GM23248 (cell line): ENCODE measurements at regions not wholly inside any gene's neighbourhood (a gene's known extent, or its start where the extent isn't known, plus 50 kb on each side); places are given as distances from the start of the nearest gene placed in this dataset.

ENCODE experiments used
- DNase-seq: peaks from one replicate; pipeline ENCODE4 v3.0.0-alpha.2; 2015
- H2AFZ ChIP-seq: fragments of 200-600 bp; sonication (generic); 2 replicates; pipeline ENCODE4 v1.6.1; 2016; ENCODE audit warnings: antibody characterized with exemption
- H3F3A ChIP-seq: fragments of 200-600 bp; sonication (generic); 2 replicates; pipeline ENCODE4 v1.6.1; 2016; ENCODE audit warnings: mild to moderate bottlenecking, antibody characterized with exemption, mixed run types; ENCODE audit not compliant: insufficient read depth
- H3K27ac ChIP-seq: fragments of 200-600 bp; sonication (generic); 2 replicates; pipeline ENCODE4 v1.5.1; 2016; ENCODE audit warnings: mild to moderate bottlenecking
- H3K27me3 ChIP-seq: fragments of 200-600 bp; sonication (generic); replicated peaks from 2 replicates; pipeline ENCODE4 v1.6.1; 2016; ENCODE audit warnings: mild to moderate bottlenecking; ENCODE audit not compliant: insufficient read depth
- H3K36me3 ChIP-seq: fragments of 200-600 bp; sonication (generic); 2 replicates; pipeline ENCODE4 v1.6.1; 2016; ENCODE audit warnings: low read depth, mild to moderate bottlenecking
- H3K4me1 ChIP-seq: fragments of 200-600 bp; sonication (generic); 2 replicates; pipeline ENCODE4 v1.6.1; 2016; ENCODE audit warnings: mild to moderate bottlenecking; ENCODE audit not compliant: insufficient read depth
- H3K4me2 ChIP-seq: fragments of 200-600 bp; sonication (generic); one replicate; pipeline ENCODE4 v1.6.1; 2016; ENCODE audit warnings: mild to moderate bottlenecking; ENCODE audit not compliant: unreplicated experiment
- H3K4me3 ChIP-seq: fragments of 200-600 bp; sonication (generic); 2 replicates; pipeline ENCODE4 v1.5.1; 2016; ENCODE audit warnings: mild to moderate bottlenecking
- H3K79me2 ChIP-seq: fragments of 200-600 bp; sonication (generic); 2 replicates; pipeline ENCODE4 v1.6.1; 2016; ENCODE audit warnings: mild to moderate bottlenecking; ENCODE audit not compliant: insufficient read depth
- H3K9ac ChIP-seq: fragments of 200-600 bp; sonication (generic); 2 replicates; pipeline ENCODE4 v1.6.1; 2016; ENCODE audit warnings: mild to moderate bottlenecking
- H3K9me2 ChIP-seq: fragments of 200-600 bp; sonication (generic); 2 replicates; pipeline ENCODE4 v1.6.1; 2016; ENCODE audit warnings: mixed run types, mild to moderate bottlenecking, moderate library complexity; ENCODE audit not compliant: insufficient read depth
- H3K9me3 ChIP-seq: fragments of 200-600 bp; sonication (generic); one replicate; pipeline ENCODE4 v1.6.1; 2017; ENCODE audit warnings: low read depth
- H4K20me1 ChIP-seq: fragments of 200-600 bp; sonication (generic); 2 replicates; pipeline ENCODE4 v1.6.0; 2016; ENCODE audit not compliant: insufficient read depth
- EZH2 ChIP-seq: fragments of 200-600 bp; sonication (generic); IDR thresholded peaks from 2 replicates; pipeline ENCODE4 v1.6.1; 2018; ENCODE audit warnings: antibody characterized with exemption, mild to moderate bottlenecking; ENCODE audit not compliant: insufficient read depth, poor library complexity, severe bottlenecking
- EZH2phosphoT487 ChIP-seq: fragments of 200-600 bp; sonication (generic); IDR thresholded peaks from 2 replicates; pipeline ENCODE4 v1.6.1; 2018; ENCODE audit warnings: antibody characterized with exemption, moderate library complexity, mild to moderate bottlenecking, low read depth; ENCODE audit not compliant: insufficient read depth
- WGBS, 2 experiments: methylation state at CpG; one replicate each; pipeline ENCODE4 v1.1.6; 2015 to 2017; ENCODE audit warnings: low lambda C conversion rate in 2 of 2, low coverage in 1 of 2; ENCODE audit errors: missing lambda C conversion rate in 2 of 2; 5-methylcytosine and 5-hydroxymethylcytosine counted together
- in situ Hi-C: fragments of 300-500 bp; cut with MboI; formaldehyde crosslinking; loops from 2 replicates; pipeline ENCODE4 v1.15.0; 2020

DNA sequence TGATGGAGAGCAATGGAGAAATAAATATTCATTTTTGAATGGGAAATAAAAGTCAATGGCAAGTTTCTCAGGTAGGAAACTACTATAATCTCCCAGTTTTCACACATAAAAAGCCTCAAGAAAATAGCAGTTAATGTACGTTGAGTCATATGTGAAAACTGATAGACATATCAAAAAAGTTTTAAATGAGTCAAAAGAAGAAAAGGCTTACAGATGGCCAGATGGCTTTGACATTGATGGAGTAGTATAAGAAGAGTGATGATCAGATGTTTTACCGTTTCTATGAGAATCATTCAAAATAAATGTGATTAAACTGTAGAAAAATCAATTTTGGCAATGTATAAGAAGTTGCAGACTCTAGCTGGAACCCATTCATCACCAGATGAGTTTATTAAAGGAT is 97.8 kb downstream of the LLPH start:
- H2AFZ ChIP-seq: no peak overlapping the region
- H3K4me2 ChIP-seq: no peak overlapping the region
- no peaks in the 10 kb centered on the region for H4K20me1 ChIP-seq
- H3K27me3 ChIP-seq: no peaks in the 10 kb centered on the region
- no peak overlapping the region for H3K4me3 ChIP-seq
- H3K9ac ChIP-seq: no peak overlapping the region
- in situ Hi-C loops: no loop called here
- H3F3A ChIP-seq: peaks cover 10% of the 10 kb centered on the region
- H3K79me2 ChIP-seq: no peaks in the 10 kb centered on the region
- H3K36me3 ChIP-seq: no peaks in the 10 kb centered on the region
- H3K27ac ChIP-seq: no peak overlapping the region
- H3K4me1 ChIP-seq: peaks cover 22% of the 10 kb centered on the region
- no peaks in the 10 kb centered on the region for H3K9me3 ChIP-seq
- no peak for DNase-seq
- no peaks in the 10 kb centered on the region for H3K9me2 ChIP-seq
- 62 to 67% methylated on average over 2 of the region's 2 CpGs for WGBS, 2 experiments
- no peak for TF ChIP-seq EZH2
- TF ChIP-seq EZH2phosphoT487: no peak

DNA sequence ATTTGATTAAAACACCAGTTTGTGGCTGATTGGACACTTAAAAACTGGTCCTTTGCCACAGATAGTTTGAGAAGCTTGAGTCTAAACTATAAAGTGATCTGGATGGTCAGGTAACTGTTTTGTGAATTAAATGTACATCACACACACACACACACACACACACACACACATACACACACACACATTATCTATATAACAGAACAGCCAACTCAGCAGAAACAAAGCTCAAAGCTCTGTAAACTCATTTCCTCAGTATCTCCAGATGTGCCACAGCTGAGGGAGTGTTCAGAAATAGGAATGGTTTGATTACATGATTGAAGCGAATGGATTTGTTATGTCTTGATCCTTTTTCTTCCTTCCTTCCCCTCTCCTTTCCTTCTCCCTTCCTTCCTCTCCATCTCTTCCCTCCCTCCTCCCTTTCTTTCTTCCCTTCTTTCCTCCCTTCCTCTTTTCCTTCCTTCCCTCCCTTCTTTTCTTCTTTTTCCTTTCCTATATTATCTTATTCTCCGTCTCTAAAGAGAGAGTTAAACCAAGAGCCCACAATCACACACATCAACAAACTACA is 100.3 kb downstream of the LLPH start:
- no peaks in the 10 kb centered on the region for H3K9me3 ChIP-seq
- no peak overlapping the region for H2AFZ ChIP-seq
- in situ Hi-C loops: no loop called here
- 43% methylated on average over 2 of the region's 2 CpGs for WGBS, 2 experiments
- H3F3A ChIP-seq: peaks cover 2% of the 10 kb centered on the region
- no peak for DNase-seq
- H3K36me3 ChIP-seq: no peaks in the 10 kb centered on the region
- peaks cover 5% of the 10 kb centered on the region for H3K4me1 ChIP-seq
- no peak overlapping the region for H3K4me3 ChIP-seq
- no peaks in the 10 kb centered on the region for H3K27me3 ChIP-seq
- no peaks in the 10 kb centered on the region for H4K20me1 ChIP-seq
- H3K27ac ChIP-seq: no peak overlapping the region
- H3K9ac ChIP-seq: no peak overlapping the region
- H3K9me2 ChIP-seq: no peaks in the 10 kb centered on the region
- no peaks in the 10 kb centered on the region for H3K79me2 ChIP-seq
- no peak overlapping the region for H3K4me2 ChIP-seq
- no peak for TF ChIP-seq EZH2
- TF ChIP-seq EZH2phosphoT487: no peak

DNA sequence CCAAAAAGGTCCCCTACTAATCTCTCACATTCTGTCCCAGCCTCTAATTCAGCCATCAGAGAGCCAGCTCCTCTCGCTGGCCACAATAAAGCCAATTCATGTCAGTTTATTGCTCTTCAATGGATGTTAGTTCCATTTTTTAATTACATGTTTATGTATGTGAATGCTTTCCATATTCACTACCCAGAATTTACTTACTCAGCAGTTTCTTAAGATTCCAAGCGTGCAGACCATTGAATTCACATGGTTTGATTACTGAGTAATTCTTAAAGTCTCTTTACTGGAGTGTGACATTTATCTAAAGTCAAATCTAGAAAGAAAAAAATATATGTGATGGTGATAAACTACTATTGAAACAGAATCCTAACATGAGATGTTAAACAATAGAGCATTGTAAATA is 102.2 kb downstream of the LLPH start:
- H3K9me3 ChIP-seq: no peaks in the 10 kb centered on the region
- no peaks in the 10 kb centered on the region for H3K27me3 ChIP-seq
- no peak overlapping the region for H3K9ac ChIP-seq
- H3K79me2 ChIP-seq: no peaks in the 10 kb centered on the region
- DNase-seq: no peak
- H3K4me1 ChIP-seq: no peaks in the 10 kb centered on the region
- H4K20me1 ChIP-seq: no peaks in the 10 kb centered on the region
- no peaks in the 10 kb centered on the region for H3K9me2 ChIP-seq
- no peak overlapping the region for H3K4me2 ChIP-seq
- no peaks in the 10 kb centered on the region for H3K36me3 ChIP-seq
- TF ChIP-seq EZH2: no peak
- TF ChIP-seq EZH2phosphoT487: no peak
- H3K27ac ChIP-seq: no peak overlapping the region
- 82 to 90% methylated on average over 2 of the region's 2 CpGs for WGBS, 2 experiments
- no peaks in the 10 kb centered on the region for H3F3A ChIP-seq
- in situ Hi-C loops: no loop called here
- H2AFZ ChIP-seq: no peak overlapping the region
- no peak overlapping the region for H3K4me3 ChIP-seq

DNA sequence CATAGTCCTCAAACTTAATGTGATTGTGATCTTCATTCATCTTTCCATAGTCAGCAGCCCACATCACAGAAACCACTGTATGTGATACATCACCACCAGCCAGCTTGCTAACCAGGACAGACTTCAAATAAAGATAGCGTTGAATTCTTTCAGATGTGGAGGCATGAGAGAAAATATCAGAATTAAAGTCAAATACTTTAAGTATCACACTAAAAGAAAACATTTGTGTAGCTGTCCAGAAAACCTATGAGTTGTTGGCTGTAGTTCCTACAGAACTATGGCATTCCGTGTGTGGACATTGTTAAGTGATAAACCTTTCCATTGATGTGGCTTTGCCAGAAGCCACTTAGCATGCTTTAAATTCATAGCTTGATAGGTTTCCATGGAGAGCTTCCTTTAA is 105.1 kb downstream of the LLPH start:
- DNase-seq: no peak
- TF ChIP-seq EZH2 (no peak), EZH2phosphoT487 (no peak)
- Histone ChIP-seq H3K79me2 (no peaks in the 10 kb centered on the region), H3K36me3 (no peaks in the 10 kb centered on the region), H3K27ac (no peak overlapping the region), H3K9me3 (no peaks in the 10 kb centered on the region), H3K4me2 (no peak overlapping the region), H3K9ac (no peak overlapping the region), H4K20me1 (no peaks in the 10 kb centered on the region), H3K4me3 (no peak overlapping the region), H3K27me3 (no peaks in the 10 kb centered on the region), H3K4me1 (no peaks in the 10 kb centered on the region), H2AFZ (no peak overlapping the region), H3F3A (no peaks in the 10 kb centered on the region), H3K9me2 (no peaks in the 10 kb centered on the region)
- in situ Hi-C loops: no loop called here
- 83 to 89% methylated on average over 2 of the region's 2 CpGs for WGBS, 2 experiments

DNA sequence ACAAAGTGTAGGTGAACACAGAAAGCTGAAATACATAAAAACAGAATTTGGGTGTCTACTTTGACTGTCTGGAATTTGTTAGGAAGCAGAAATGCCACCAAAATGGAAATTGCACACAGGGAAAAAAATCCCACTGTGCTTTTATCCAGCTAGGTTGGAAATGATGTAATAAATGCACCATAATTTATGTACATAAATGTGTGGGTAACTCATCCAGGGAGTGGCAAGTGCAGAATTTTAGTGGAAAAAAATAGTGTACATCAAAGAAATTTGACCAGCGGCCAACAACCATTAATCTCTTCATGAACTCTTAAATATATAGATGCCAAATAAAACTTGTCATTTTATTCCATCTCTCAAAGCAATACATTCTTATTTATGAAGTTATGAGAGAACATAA is 105.6 kb downstream of the LLPH start:
- H3K4me3 ChIP-seq: no peak overlapping the region
- no peaks in the 10 kb centered on the region for H3K36me3 ChIP-seq
- no peaks in the 10 kb centered on the region for H3K27me3 ChIP-seq
- no peak overlapping the region for H3K4me2 ChIP-seq
- no peaks in the 10 kb centered on the region for H4K20me1 ChIP-seq
- no peak overlapping the region for H3K9ac ChIP-seq
- WGBS, 2 experiments: 92 to 100% methylated on average over 1 of the region's 1 CpG
- no peak overlapping the region for H3K27ac ChIP-seq
- in situ Hi-C loops: no loop called here
- no peaks in the 10 kb centered on the region for H3K9me2 ChIP-seq
- TF ChIP-seq EZH2 (no peak), EZH2phosphoT487 (no peak)
- no peak for DNase-seq
- H3F3A ChIP-seq: no peaks in the 10 kb centered on the region
- no peaks in the 10 kb centered on the region for H3K9me3 ChIP-seq
- H3K79me2 ChIP-seq: no peaks in the 10 kb centered on the region
- no peak overlapping the region for H2AFZ ChIP-seq
- H3K4me1 ChIP-seq: no peaks in the 10 kb centered on the region
